Large intestine (tissue), 3 donors: ENCODE measurements at regions not wholly inside any gene's neighbourhood (a gene's known extent, or its start where the extent isn't known, plus 50 kb on each side); places are given as distances from the start of the nearest gene placed in this dataset.

Source experiments
- DNase-seq, 2 donors: peaks; one replicate each; pipeline versions ENCODE4 v3.0.0 to v3.0.0-alpha.2; 2013
- H3K27ac ChIP-seq: one replicate; pipeline ENCODE4 v1.5.1; 2013; ENCODE audit warnings: low read length
- H3K27me3 ChIP-seq: 2 replicates; pipeline ENCODE4 v1.6.1; 2013; ENCODE audit warnings: low read length; ENCODE audit not compliant: control insufficient read depth, insufficient read depth
- H3K36me3 ChIP-seq: 2 replicates; pipeline ENCODE4 v1.6.1; 2013; ENCODE audit warnings: low read length; ENCODE audit not compliant: control insufficient read depth, insufficient read depth
- H3K4me1 ChIP-seq: one replicate; pipeline ENCODE4 v1.6.1; 2013; ENCODE audit warnings: low read length; ENCODE audit not compliant: control insufficient read depth, insufficient read depth
- H3K4me3 ChIP-seq: one replicate; pipeline ENCODE4 v1.5.1; 2013; ENCODE audit warnings: low read length
- H3K9me3 ChIP-seq: one replicate; pipeline ENCODE4 v1.6.1; 2013; ENCODE audit warnings: mild to moderate bottlenecking, low read depth, low read length, moderate library complexity; ENCODE audit not compliant: control insufficient read depth
- WGBS: methylation state at CpG from one replicate; pipeline ENCODE4 v1.1.5; 2013; ENCODE audit warnings: low lambda C conversion rate; ENCODE audit not compliant: insufficient coverage; 5-methylcytosine and 5-hydroxymethylcytosine counted together

- Histone ChIP-seq H3K27me3 (no peaks in the 10 kb centered on the region), H3K27ac (no peak overlapping the region), H3K4me1 (no peaks in the 10 kb centered on the region), H3K9me3 (peaks cover 3% of the 10 kb centered on the region), H3K4me3 (no peak overlapping the region), H3K36me3 (no peaks in the 10 kb centered on the region)
- DNase-seq: no peak
- 100% methylated on average over 1 of the region's 2 CpGs for WGBS
Measured at GRCh38 chr2:172680436-172681068, 55.1 kb upstream of the RAPGEF4 start.

DNA sequence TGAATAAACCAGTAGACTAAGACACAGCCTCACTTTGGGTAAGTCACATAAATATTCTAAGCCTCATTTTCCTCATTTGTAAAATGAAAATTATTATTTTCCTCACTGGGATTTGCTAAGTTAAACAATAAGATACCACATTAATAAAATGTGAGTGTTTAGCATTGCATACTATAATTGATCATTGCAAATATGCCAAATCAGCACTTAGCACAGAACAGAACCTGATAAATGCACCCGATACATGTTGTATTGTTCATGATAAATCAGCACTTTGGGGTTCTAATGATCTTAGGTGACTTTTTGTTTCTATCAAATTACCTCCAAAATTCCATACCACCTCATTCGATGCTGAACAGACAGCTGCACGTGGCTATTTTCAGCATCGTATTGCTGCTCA lies 50.2 kb upstream of the RAPGEF4 start:
- Histone ChIP-seq H3K9me3 (no peaks in the 10 kb centered on the region), H3K4me3 (no peak overlapping the region), H3K27ac (no peak overlapping the region), H3K4me1 (no peaks in the 10 kb centered on the region), H3K27me3 (peaks cover 6% of the 10 kb centered on the region), H3K36me3 (no peaks in the 10 kb centered on the region)
- 100% methylated on average over 3 of the region's 4 CpGs for WGBS
- DNase-seq: no peak
